Tibial nerve (tissue), 4 donors: ENCODE measurements at regions not wholly inside any gene's neighbourhood (a gene's known extent, or its start where the extent isn't known, plus 50 kb on each side); places are given as distances from the start of the nearest gene placed in this dataset.

ENCODE experiments used
- DNase-seq, 2 donors: peaks; one replicate each; pipeline ENCODE4 v3.0.0-alpha.2; 2019; ENCODE audit warnings: low spot score in 2 of 2
- H3K27ac ChIP-seq, 4 donors: fragments of 200-600 bp; sonication (generic) in 3 of 4; one replicate each; pipeline ENCODE4 v1.5.1; 2017 to 2019; ENCODE audit warnings: mild to moderate bottlenecking in 1 of 4
- H3K27me3 ChIP-seq, 2 donors: fragments of 200-600 bp; sonication (generic) in 1 of 2; one replicate each; pipeline versions ENCODE4 v1.5.1 to v1.6.0; 2017 to 2019
- H3K36me3 ChIP-seq, 3 donors: fragments of 200-600 bp; sonication (generic); one replicate each; pipeline ENCODE4 v1.5.1; 2018 to 2019
- H3K4me1 ChIP-seq, 4 donors: fragments of 200-600 bp; sonication (generic) in 3 of 4; one replicate each; pipeline ENCODE4 v1.5.1; 2017 to 2019
- H3K4me3 ChIP-seq, 4 donors: fragments of 200-600 bp; sonication (generic) in 3 of 4; one replicate each; pipeline ENCODE4 v1.5.1; 2017 to 2019; ENCODE audit warnings: mild to moderate bottlenecking in 1 of 4, moderate library complexity in 1 of 4
- H3K9me3 ChIP-seq, 4 donors: fragments of 200-600 bp; sonication (generic) in 3 of 4; one replicate each; pipeline ENCODE4 v1.5.1; 2017 to 2019
- EP300 ChIP-seq, 2 donors: sonication (generic); formaldehyde crosslinking; IDR thresholded peaks; one replicate each; pipeline ENCODE4 v1.6.1; 2017; ENCODE audit warnings: antibody characterized with exemption in 2 of 2, mild to moderate bottlenecking in 1 of 2
- POLR2A ChIP-seq, 2 donors: fragments of 450-650 bp; IDR thresholded peaks; one replicate each; pipeline ENCODE4 v1.6.1; 2017; ENCODE audit warnings: antibody characterized with exemption in 2 of 2, mild to moderate bottlenecking in 2 of 2, moderate library complexity in 2 of 2
- WGBS, 2 donors: methylation state at CpG; one replicate each; pipeline ENCODE4 v1.1.5; 2018; 5-methylcytosine and 5-hydroxymethylcytosine counted together
- TF ChIP-seq, protein P1 (sequence below), 5 experiments: fragments of 200-600 bp in 3 of 5; fragments of 450-650 bp in 2 of 5; sonication (generic) in 3 of 5; IDR thresholded peaks; one replicate each; pipeline ENCODE4 v1.5.1; 2016 to 2019; ENCODE audit warnings: antibody characterized with exemption in 5 of 5, mild to moderate bottlenecking in 3 of 5, moderate library complexity in 2 of 5

DNA sequence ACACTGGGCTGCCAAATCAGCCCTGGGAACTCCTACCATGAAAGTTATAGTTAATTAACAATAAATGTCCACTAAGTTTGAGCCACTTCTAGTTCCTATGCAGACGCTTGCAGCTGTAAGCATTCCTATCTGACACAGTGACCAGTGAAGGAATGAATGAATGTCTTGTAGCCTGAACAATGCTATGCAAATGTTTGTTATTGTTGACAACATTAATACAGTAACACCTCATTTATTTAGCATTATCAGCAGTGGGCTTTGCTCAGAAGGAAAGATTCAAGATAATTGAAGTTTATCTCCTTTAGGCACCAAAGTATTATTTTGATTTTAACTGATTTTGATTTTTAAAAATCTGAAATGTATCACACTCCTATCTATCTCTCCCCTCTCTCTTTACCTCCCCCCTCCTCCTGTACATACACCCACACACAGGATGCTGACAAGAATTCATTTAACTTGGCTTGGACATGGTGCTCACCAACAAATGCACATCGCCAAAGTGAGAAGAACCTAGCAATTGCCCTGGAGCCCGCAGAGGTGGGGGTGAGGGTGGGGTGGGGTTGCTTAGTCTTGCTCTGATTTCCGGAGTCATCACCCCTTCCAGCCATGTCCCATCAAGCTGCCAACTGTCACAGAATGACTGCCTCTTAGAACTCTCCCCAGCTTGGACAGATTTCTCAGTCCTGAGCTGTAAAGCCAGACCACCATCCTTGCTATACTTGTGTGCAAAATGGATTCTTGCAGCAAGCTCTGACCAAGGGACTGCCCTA lies 215.3 kb upstream of the CSF3R start:
- Histone ChIP-seq H3K4me1 (no peaks in the 10 kb centered on the region), H3K36me3 (no peaks in the 10 kb centered on the region), H3K9me3 (no peaks in the 10 kb centered on the region), H3K27me3 (peaks cover 0 to 11% of the 10 kb centered on the region in 2 donors), H3K27ac (no peak overlapping the region), H3K4me3 (no peak overlapping the region)
- 44 to 60% methylated on average over 4 of the region's 4 CpGs for whole genome bisulfite sequencing, 2 donors
- TF ChIP-seq EP300 (IDR thresholded peaks at IDR 0.05) (no peak), POLR2A (IDR thresholded peaks at IDR 0.05) (no peak)
- TF ChIP-seq, protein P1, sequence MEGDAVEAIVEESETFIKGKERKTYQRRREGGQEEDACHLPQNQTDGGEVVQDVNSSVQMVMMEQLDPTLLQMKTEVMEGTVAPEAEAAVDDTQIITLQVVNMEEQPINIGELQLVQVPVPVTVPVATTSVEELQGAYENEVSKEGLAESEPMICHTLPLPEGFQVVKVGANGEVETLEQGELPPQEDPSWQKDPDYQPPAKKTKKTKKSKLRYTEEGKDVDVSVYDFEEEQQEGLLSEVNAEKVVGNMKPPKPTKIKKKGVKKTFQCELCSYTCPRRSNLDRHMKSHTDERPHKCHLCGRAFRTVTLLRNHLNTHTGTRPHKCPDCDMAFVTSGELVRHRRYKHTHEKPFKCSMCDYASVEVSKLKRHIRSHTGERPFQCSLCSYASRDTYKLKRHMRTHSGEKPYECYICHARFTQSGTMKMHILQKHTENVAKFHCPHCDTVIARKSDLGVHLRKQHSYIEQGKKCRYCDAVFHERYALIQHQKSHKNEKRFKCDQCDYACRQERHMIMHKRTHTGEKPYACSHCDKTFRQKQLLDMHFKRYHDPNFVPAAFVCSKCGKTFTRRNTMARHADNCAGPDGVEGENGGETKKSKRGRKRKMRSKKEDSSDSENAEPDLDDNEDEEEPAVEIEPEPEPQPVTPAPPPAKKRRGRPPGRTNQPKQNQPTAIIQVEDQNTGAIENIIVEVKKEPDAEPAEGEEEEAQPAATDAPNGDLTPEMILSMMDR (IDR thresholded peaks at IDR 0.05), result no peak
- no peak for DNase-seq

DNA sequence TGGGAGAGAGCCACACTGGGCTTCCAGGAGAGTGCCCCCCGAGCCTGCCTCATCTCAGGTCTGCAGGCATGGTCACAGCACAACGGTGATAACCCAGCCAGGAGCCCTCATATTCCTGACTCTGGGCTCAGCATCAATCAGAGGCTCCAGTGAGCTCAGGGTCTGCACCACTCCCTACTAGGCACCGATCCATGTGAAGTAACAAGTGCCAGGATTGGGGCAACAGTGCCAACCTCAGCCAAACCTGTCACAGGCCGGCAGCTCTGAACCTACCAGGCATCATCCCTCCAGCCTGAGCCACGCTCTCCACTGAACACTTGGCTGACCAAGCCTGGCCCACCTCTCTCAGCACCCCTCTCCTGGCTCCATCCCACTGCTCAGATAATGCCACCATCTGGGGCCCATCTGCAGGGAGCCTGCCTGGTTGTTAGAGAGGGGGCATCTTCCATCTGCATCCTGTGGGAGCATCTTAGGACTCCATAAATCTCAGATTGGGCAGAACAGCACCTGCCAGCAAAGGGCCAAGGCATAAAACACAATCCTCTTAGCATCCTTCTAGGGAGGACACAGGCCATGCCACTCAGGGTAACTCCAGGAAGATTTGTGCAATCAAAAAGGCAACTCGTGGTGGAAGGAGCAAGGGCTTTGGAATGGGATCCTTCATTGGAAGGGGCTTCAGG lies 213.7 kb upstream of the CSF3R start:
- Histone ChIP-seq H3K9me3 (no peaks in the 10 kb centered on the region), H3K27me3 (peaks cover 0 to 17% of the 10 kb centered on the region in 2 donors), H3K27ac (no peak overlapping the region), H3K36me3 (no peaks in the 10 kb centered on the region), H3K4me1 (no peaks in the 10 kb centered on the region), H3K4me3 (no peak overlapping the region)
- DNase-seq, result no peak
- 75 to 79% methylated on average over 5 to 6 of the region's 6 CpGs for WGBS, 2 donors
- TF ChIP-seq, protein P1 (IDR thresholded peaks at IDR 0.05), result no peak
- TF ChIP-seq POLR2A (IDR thresholded peaks at IDR 0.05) (no peak), EP300 (IDR thresholded peaks at IDR 0.05) (no peak)

- 76 to 81% methylated on average over 11 of the region's 11 CpGs for WGBS, 2 donors
- no peak for DNase-seq
- H3K4me1 ChIP-seq, result no peaks in the 10 kb centered on the region
- H3K4me3 ChIP-seq, result no peak overlapping the region
- no peaks in the 10 kb centered on the region for H3K9me3 ChIP-seq
- no peaks in the 10 kb centered on the region for H3K36me3 ChIP-seq
- H3K27ac ChIP-seq, result no peak overlapping the region
- TF ChIP-seq POLR2A (IDR thresholded peaks at IDR 0.05) (no peak), EP300 (IDR thresholded peaks at IDR 0.05) (no peak)
- TF ChIP-seq, protein P1 (IDR thresholded peaks at IDR 0.05), result no peak
- peaks cover 0 to 21% of the 10 kb centered on the region in 2 donors for H3K27me3 ChIP-seq
Measured at GRCh38 chr1:36693603-36694002, 210.9 kb upstream of the CSF3R start.

DNA sequence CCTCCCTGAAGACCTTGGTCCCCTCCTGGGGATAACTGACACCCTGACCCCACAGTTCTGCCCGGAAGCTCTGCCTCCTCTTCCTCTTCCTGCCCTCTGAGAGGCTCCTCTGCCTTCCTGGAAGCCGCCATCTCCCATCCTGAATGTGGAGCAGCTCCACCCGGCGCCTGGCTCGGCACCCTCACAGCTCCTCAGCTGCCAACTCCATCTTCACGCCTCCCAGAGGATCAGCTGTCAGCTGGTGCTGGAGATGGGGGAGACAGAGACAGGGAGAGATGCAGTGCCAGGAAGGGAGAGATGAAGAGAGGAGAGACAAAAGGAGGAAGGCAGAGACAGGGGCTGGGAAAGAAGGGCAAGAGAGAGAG lies 210.4 kb upstream of the CSF3R start:
- Histone ChIP-seq H3K9me3 (no peaks in the 10 kb centered on the region), H3K27me3 (peaks cover 0 to 23% of the 10 kb centered on the region in 2 donors), H3K4me3 (no peak overlapping the region), H3K36me3 (no peaks in the 10 kb centered on the region), H3K27ac (no peak overlapping the region), H3K4me1 (no peaks in the 10 kb centered on the region)
- DNase-seq, result no peak
- TF ChIP-seq EP300 (IDR thresholded peaks at IDR 0.05), result no peak
- TF ChIP-seq POLR2A (IDR thresholded peaks at IDR 0.05), result no peak
- TF ChIP-seq, protein P1 (IDR thresholded peaks at IDR 0.05), result no peak
- WGBS, 2 donors, result 37 to 42% methylated on average over 6 of the region's 6 CpGs

- Histone ChIP-seq H3K27ac (no peak overlapping the region), H3K4me3 (no peak overlapping the region), H3K27me3 (peaks cover 0 to 27% of the 10 kb centered on the region in 2 donors), H3K36me3 (no peaks in the 10 kb centered on the region), H3K9me3 (no peaks in the 10 kb centered on the region), H3K4me1 (no peaks in the 10 kb centered on the region)
- 69 to 75% methylated on average over 10 of the region's 10 CpGs for WGBS, 2 donors
- TF ChIP-seq POLR2A (IDR thresholded peaks at IDR 0.05) (no peak), EP300 (IDR thresholded peaks at IDR 0.05) (no peak)
- TF ChIP-seq, protein P1 (IDR thresholded peaks at IDR 0.05), result no peak
- no peak for DNase-seq
Measured at GRCh38 chr1:36692465-36693160, 209.9 kb upstream of the CSF3R start.
